B cell (primary cell): ENCODE measurements at regions not wholly inside any gene's neighbourhood (a gene's known extent, or its start where the extent isn't known, plus 50 kb on each side); places are given as distances from the start of the nearest gene placed in this dataset.

Experiments used
- CTCF ChIP-seq: fragments of 200-600 bp; IDR thresholded peaks from one replicate; pipeline ENCODE4 v1.8.0; 2022; ENCODE audit warnings: antibody characterized with exemption, mild to moderate bottlenecking
- EZH2 ChIP-seq: IDR thresholded peaks from 2 replicates; pipeline ENCODE4 v1.6.1; 2012; ENCODE audit warnings: borderline replicate concordance, low read depth, mild to moderate bottlenecking, moderate library complexity, low read length; ENCODE audit not compliant: insufficient read depth, poor library complexity, severe bottlenecking

- TF ChIP-seq CTCF (no peak), EZH2 (no peak)
Measured at GRCh38 chr6:113049190-113049589, 702.1 kb downstream of the RFPL4B start.
